LNCAP (cell line): ENCODE measurements at regions not wholly inside any gene's neighbourhood (a gene's known extent, or its start where the extent isn't known, plus 50 kb on each side); places are given as distances from the start of the nearest gene placed in this dataset.

Source experiments
- TF ChIP-seq, protein P1 (sequence below): fragments of 450-650 bp; IDR thresholded peaks from 2 replicates; pipeline ENCODE4 v1.5.1; 2017; ENCODE audit warnings: mild to moderate bottlenecking

DNA sequence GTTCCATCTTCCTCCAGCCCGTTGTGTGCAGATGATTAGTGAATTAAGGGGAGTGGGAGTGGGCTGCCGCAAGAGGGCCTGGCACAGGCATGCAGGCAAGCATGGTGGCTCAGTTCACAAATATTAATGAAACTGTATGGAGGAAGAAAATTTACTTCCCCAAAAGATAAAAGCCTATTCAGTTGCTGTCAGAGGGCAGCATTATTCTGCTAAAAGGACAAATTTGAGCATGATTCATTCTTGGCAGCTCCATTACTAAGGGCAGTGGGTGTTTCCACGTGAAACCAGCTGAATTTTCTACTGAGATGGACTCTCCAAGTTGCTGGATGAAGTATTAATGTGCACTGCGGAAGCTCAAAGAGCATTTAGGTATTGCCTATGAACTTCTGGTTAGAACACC lies 90.9 kb upstream of the WDR11 start:
- TF ChIP-seq, protein P1, sequence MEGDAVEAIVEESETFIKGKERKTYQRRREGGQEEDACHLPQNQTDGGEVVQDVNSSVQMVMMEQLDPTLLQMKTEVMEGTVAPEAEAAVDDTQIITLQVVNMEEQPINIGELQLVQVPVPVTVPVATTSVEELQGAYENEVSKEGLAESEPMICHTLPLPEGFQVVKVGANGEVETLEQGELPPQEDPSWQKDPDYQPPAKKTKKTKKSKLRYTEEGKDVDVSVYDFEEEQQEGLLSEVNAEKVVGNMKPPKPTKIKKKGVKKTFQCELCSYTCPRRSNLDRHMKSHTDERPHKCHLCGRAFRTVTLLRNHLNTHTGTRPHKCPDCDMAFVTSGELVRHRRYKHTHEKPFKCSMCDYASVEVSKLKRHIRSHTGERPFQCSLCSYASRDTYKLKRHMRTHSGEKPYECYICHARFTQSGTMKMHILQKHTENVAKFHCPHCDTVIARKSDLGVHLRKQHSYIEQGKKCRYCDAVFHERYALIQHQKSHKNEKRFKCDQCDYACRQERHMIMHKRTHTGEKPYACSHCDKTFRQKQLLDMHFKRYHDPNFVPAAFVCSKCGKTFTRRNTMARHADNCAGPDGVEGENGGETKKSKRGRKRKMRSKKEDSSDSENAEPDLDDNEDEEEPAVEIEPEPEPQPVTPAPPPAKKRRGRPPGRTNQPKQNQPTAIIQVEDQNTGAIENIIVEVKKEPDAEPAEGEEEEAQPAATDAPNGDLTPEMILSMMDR: no peak

DNA sequence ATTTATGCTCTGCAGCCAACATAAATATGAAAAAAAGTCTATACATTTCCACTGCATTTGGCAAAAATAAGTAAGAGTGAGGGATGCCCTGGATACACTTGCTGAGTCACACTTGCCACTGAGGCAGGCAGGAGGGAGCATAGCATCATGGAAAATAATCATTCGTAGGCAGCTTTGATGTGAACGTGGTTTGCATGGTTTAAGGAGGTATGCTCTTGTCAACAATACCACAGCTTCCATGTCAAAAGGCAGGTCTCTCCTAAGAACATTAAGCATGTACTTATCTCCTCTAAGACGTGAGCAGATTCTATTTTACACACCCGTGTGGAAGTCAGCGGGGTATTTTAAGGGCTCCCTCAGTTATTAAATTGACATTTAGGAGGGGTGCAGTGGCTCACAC lies 89.2 kb upstream of the WDR11 start:
- TF ChIP-seq, protein P1: no peak

DNA sequence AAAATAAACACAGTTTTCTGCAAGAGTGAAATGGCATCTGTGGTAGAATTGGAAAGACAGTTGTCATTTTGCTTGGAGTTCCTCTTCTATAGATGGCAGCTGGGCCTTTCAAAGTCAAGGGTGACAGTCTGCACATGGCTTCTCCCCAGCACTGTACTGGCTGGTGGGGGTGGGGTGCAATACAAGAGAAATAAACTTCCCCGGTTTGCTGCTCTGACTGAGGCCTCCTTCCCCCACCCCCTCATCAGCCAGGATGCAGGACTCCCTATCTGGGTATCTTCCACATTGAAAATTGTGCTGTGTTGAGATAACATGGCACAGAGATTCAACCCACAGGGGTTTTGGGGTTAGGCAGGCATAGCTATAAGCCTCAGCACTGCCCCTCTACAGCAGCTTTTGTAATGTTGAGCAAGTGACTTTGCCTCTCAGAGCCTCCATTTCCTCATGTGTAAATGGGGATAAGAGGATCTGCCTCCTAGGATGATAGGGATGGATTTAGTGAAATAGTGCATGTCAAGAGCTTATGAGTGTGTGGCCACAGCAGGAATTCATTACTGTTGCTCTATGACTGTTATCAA lies 85.8 kb upstream of the WDR11 start:
- TF ChIP-seq, protein P1: no peak

DNA sequence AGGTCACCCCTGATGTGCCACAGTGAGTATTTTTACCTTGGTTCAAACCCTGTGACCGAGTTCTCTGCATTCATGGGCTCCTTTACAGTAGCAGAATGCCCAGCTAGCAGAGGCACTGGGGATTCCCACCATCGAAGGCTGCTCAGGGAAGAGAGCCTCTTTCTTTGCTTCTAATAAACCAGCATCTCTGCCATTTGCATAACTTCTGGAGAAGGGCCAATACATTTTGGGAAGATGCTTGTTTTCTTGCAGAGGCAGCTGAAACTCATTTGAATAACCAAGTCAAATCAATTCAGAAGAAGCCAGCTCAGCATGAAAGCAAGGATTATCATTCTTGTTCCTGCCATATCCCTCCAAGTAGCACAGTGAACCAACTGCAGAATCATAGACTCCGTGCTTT lies 82.9 kb upstream of the WDR11 start:
- TF ChIP-seq, protein P1: no peak

DNA sequence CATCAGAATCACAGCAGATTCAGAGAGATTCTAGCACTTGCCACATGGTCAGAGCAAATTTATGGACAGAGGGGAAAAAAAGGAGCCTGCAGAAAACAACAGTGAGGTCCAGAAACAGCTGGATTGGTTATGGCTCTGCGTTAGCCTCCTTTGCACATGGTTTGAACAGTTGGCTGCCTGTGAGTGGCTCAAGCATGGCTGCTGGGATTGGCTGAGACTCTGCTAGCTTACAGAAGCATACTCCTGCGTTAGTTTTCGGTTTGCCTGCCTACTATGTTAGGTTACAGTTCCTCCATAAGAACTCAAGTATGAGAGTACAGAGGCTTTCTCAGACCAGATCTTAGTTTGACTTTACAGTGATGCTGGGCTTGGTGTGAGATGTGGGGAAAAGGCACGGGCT lies 80.7 kb upstream of the WDR11 start:
- TF ChIP-seq, protein P1: no peak

DNA sequence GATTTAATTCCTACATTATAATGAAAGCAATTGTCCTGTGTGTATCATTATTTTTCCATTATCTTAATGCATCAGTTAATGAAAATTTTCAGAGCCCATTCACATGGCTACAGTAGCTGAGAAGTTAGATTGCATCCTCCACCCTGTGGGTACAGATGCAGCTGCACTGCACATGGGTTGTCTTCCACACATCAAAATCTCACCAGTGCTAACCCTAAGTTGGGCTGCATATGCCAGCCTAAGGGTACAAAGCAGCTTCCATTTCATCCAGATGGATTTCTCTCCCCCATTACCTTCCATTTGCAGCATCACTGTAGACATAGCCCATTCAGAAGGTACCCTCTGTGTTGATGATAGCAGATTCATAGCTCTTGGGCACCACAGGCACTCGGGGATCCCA lies 74.7 kb upstream of the WDR11 start:
- TF ChIP-seq, protein P1: no peak

DNA sequence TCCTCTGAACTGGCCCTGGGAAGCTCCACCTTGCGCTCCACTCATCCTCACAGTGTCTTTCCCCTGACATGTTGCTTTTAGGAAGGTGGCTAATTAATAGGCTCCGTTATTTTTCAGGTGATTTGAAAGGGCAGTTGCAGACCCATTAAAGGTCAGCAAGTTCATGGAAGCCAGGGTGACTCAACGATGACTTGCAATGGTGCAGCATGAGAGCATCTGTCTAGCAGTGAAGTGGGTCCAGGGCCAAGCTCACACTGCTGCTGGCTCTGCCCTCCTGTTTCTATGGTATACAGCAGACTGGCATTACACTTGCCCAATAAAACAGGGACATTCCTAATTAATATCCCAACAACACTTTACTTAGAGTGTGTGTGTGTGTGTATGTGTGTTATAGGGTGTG lies 68.8 kb upstream of the WDR11 start:
- TF ChIP-seq, protein P1: no peak

DNA sequence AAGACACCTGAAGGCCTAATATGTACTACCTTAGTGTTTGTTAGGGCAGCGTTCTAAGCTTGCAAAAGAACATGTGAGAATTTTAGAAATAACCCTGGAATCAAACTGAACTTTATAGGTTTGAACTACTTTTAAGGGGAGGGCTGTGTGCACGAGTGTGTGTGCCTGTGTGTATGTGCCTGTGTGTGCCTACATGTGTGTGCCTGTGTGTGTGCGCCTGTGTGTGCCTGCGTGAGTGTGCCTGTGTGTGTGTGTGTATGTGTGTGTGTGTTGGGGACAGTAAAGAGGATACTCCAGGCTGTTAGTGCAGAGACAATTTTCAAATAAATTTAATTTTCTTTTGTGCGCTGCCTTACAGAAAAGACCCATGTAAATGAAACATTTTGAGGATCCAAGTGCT lies 68.1 kb upstream of the WDR11 start:
- TF ChIP-seq, protein P1: no peak
